ENCODE measurements at regions not wholly inside any gene's neighbourhood (a gene's known extent, or its start where the extent isn't known, plus 50 kb on each side); places are given as distances from the start of the nearest gene placed in this dataset.

DNA sequence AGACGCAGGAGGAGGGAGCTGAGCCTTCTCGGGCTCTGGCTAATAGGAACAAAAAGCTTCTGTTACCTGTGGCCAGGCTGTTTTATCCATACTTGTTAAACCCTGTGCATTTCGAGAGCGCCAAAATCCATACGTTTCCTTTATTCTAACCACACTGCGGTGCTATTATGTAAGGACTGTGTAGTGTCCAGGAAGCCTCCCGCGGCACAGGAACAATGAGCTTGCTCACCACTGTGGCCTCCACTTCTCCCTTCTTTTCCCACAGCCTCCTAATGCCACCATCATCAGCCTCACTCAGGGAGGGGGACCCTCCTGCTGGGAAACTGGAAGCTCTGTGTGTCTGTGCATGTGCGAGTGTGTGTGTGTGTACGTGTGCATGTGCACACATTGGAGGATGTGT lies 268.5 kb downstream of the HAUS1 start:
- TF ChIP-seq EZH2 (IDR thresholded peaks at IDR 0.05; ENCODE audit: borderline replicate concordance, insufficient read depth, low read depth, low read length, poor library complexity, severe bottlenecking): no peak
- TF ChIP-seq, protein P1, sequence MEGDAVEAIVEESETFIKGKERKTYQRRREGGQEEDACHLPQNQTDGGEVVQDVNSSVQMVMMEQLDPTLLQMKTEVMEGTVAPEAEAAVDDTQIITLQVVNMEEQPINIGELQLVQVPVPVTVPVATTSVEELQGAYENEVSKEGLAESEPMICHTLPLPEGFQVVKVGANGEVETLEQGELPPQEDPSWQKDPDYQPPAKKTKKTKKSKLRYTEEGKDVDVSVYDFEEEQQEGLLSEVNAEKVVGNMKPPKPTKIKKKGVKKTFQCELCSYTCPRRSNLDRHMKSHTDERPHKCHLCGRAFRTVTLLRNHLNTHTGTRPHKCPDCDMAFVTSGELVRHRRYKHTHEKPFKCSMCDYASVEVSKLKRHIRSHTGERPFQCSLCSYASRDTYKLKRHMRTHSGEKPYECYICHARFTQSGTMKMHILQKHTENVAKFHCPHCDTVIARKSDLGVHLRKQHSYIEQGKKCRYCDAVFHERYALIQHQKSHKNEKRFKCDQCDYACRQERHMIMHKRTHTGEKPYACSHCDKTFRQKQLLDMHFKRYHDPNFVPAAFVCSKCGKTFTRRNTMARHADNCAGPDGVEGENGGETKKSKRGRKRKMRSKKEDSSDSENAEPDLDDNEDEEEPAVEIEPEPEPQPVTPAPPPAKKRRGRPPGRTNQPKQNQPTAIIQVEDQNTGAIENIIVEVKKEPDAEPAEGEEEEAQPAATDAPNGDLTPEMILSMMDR (IDR thresholded peaks at IDR 0.05): no peak

All from B cell (primary cell).